ENCODE measurements at regions not wholly inside any gene's neighbourhood (a gene's known extent, or its start where the extent isn't known, plus 50 kb on each side); places are given as distances from the start of the nearest gene placed in this dataset.
"Not testable (repeated sequence)": the region's sequence is repeated elsewhere in the genome, so short reads cannot be mapped to it uniquely, and the experiment has no call there.

DNA sequence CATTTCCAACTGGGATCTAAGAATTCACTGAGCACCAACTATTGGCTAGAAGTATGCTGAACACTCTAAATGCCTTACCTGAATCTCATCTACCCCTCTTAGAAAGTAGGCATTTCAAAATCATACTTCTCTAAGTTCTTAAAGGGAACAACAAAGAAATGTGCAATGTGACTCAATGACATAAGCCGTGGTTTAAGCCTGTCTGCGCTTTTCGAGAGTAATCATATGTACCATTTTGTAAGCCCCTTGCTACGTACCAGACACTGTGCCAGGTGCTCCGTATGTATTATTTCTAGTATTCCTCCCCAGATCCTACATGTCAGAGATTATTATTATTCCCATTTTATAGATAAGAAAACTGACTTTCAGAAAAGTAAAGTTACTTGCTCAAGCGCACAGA is 454.2 kb downstream of the SETD4 start:
- no peak for DNase-seq (ENCODE audit: low read depth in 2 of 2)

DNA sequence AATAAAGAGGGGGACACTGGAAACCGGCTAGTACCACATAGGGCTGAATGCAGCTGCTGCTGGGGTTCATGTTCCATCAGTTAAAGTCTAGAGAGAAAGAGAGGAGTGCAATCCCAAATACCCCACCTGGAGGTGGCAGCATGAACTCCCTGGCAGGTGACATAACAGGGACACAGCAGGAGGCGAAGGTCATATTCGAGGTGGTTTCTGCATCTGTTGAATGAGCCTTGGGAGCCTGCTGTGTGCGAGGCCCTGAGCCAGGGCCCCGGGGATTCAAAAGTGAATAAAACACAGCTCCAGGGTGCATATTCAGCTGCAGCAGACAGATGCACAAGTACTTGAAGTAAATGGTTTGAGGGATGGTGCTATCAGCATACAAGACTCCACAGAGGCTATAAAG is 456.8 kb downstream of the SETD4 start:
- no peak for DNase-seq (ENCODE audit: low read depth in 2 of 2)

DNA sequence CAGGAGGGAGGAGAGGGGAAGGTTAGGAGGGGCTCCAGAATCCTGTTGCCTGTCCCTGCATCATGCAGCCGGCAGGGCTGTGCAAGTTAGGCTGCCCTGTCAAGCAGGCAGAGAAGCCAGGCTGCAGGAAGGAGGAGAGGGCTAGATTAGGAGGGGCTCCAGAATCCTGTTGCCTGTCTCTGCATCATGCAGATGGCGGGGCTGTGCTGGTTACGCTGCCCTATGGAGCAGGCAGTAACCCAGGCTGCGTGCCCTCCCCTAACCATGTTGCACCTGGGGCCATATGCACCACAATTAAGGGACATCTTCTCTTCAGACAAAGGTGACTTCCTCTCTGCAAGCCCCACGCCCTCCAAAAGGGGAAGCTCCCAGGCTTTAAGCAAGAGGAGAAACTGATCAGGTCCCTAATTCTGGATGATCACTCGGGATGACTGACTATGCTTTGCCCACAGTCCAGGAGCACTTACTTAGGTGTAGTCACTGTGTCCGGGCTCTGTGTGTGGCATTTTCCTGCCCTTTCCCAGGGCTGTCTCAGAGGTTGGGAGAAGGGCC is 457.4 kb downstream of the SETD4 start:
- DNase-seq (ENCODE audit: low read depth in 2 of 2), result no peak

DNA sequence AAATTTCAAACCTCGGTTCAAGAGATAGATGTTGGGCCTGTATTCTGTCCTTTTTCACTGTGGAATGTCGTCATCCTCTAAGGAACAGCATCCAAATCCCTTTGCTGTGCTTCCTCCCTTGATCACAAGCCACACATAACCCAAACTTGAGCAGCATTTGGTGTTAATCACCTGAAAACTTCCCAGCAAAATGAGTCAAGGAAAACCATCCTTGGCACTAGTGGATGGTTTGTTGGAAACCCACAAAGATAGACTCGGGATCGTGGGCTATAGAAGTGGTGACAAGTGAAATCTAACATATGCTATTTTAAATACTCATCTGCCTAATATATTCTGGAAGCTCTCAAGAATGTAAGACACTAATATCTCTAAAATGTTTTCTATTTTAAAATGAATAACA is 459.1 kb downstream of the SETD4 start:
- no peak for DNase-seq (ENCODE audit: low read depth in 2 of 2)

DNA sequence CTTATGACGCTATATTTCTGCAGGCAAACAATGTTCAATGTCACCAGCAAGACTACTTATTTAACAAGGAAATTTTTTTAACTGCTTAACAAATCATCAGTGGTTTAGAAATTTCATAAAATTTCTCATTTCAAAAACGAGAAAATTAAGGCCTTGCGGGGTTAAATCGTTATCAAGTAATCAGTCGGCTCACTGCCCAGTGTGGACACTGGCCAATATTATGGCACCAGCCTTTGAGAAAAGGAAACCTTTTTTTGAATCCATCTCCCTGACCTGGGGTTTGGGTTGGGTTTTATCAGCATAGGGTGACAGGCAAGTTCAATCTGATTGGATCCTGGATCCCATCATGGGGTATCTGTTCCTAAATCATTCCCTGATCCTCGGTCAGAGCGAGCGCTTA is 461.2 kb downstream of the SETD4 start:
- DNase-seq (ENCODE audit: low read depth in 2 of 2), result no peak

DNA sequence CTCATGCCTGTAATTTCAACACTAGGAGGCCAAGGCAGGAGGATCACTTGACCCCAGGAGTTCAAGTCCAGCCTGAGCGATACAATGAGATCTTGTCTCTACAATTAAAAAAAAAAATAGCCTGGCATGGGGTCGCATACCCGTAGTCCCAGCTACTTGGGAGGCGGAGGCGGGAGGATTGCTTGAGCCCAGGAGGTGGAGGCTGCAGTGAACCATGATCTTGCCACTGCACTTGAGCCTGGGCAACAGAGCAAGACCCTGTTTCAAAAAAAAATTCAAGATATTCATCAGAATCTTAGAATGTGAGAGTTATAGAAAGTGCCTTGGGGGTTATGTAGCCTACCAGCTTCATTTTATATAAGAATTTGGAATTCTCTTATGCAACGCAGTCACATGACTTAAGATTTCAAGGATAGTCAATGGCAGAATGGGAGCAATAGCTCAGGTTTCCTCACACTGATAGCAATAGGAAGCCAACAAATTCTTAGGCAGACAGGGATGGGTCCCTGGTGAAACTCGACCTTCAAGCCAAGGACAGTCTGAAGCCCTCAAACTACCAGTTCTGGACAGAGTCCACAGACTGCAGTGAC is 462.5 kb downstream of the SETD4 start:
- DNase-seq (ENCODE audit: low read depth in 2 of 2), result no peak

DNA sequence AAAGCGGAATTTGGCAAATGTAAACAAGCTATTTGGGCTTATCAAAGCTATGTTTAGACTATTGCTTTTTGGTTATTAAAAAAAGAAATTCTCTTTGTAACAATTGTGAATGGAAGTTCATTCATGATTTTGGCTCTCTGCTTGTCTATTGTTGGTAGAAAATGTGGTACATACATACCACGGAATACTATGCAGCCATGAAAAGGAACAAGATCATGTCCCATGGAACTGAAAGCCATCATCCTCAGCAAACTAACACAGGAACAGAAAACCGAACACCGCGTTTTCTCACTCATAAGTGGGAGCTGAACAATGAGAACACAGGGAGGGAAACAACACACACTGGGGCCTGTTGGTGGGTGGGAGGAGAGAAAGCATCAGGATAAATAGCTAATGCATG is 465.4 kb downstream of the SETD4 start:
- no peak for DNase-seq (ENCODE audit: low read depth in 2 of 2)

DNA sequence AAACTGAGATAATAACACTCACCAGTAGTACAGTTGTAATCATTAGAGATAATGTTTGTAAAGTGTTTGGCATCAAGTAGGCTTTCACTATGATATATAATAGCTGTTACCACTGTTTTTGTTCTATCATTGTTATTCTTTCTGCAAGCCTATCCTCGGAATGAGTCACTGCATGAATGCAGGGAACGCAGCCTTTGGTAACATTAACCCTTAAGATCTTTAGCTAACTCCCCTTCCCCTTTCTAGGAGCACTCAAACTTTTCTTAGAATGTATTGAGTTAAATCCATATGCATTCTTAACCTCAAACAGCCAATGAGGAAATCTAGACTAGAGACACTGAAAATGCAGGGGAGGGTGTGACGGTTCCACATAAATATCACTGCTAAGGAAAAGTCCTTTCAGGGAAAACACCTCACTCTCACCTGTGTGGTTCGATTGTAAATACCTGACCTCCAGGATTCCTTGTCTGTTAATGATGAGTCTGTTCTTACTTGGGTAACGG is 467.3 kb downstream of the SETD4 start:
- DNase-seq (ENCODE audit: low read depth in 2 of 2), result peak in 1 of 2 experiments; percentile 35

DNA sequence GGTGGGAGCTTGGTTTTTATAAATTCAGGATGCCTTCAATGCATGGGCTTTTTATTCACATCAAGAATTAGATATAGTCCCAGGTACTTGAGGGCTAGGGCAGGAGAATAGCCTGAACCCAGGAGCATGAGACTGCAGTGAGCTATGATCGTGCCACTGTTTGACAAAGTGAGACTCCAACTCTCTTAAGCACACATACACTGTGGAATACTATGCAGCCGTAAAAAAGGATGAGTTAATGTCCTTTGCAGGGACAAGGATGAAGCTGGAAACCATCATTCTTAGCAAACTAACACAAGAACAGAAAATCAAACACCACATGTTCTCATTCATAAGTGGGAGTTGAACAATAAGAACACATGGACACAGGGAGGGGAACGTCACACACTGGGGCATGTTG is 470.0 kb downstream of the SETD4 start:
- DNase-seq (ENCODE audit: low read depth in 2 of 2), result not testable (repeated sequence)

DNA sequence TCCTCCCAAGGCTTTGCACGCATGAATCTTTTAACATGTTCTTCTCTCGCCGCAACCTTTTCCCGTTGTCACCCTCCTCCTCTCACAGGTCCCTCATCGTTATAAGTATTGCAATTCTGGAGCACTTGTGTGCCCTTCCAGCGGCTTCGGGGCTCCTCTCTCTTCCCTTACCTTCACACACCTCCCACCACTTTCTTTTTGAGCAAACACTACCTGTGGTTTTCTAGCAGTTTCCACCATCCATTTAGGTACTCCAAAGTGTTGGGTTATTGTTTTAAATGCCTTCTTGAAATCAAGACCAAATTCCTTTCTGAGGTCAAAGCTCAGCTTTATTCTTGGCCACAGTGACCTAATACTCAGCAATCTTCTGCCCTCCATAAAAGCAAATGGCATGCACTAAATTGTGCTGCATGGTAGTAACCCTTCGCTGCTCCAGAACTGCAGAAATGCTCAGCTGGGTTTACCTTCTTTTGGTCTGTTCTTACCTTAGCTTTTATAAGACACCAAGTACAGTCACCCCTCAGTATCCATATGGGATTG is 472.4 kb downstream of the SETD4 start:
- DNase-seq (ENCODE audit: low read depth in 2 of 2), result no peak

DNA sequence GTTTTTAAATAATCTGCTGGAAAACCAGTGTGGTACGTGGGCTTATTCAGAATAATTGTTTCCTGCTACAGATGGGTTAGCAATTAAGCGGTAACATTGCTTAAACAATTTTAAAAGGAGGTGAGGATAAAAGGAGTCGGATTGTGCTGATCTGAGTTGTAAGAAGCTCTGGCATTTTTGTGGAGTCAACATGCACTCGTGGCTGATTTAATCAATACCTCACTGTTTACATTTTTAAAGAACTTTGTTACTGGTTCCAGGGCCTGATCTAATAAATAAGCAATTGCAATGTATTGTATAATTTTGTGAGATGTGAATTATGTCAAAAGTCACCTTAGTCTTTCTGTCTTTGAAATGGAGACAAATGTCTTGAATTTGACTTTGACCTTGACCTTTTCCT is 474.0 kb downstream of the SETD4 start:
- no peak for DNase-seq (ENCODE audit: low read depth in 2 of 2)

DNA sequence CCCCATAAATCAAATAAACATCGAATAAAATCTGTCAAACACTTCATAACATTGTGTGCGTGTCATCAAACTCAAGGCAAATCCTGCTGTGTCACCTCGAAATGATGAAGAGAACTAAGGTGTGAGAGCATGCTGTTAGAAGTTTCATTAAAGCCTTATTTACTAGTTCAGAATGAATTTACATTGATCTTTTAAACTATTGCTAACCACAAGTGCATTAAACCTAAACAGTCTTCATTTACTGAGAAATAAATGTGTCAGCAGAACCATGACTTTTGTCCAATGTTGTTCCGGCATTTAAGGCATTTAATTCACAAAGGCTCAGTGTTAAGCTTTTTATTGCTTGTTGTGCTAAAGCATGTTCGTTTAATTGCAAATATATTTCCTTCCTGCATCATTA is 474.4 kb downstream of the SETD4 start:
- DNase-seq (ENCODE audit: low read depth in 2 of 2), result no peak

DNA sequence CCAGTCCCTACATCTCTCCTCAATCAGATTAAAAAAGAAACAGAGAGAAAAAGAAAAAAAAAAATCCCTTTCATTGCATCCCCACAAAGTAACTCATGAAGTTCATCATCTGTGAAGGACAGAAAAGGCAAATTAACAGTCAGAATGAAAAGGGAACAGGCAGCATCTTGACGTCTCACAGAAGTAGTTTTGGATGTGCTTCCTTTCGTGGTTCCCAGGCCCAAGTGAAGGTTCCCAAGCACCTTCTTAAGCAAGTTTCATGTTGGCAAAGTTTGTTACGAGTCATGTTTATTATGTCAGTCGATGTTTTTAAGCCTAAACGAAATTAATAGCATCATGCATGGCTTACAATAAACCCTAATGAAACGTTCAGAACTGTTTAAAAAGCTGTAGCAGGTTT is 475.2 kb downstream of the SETD4 start:
- DNase-seq (ENCODE audit: low read depth in 2 of 2), result no peak

DNA sequence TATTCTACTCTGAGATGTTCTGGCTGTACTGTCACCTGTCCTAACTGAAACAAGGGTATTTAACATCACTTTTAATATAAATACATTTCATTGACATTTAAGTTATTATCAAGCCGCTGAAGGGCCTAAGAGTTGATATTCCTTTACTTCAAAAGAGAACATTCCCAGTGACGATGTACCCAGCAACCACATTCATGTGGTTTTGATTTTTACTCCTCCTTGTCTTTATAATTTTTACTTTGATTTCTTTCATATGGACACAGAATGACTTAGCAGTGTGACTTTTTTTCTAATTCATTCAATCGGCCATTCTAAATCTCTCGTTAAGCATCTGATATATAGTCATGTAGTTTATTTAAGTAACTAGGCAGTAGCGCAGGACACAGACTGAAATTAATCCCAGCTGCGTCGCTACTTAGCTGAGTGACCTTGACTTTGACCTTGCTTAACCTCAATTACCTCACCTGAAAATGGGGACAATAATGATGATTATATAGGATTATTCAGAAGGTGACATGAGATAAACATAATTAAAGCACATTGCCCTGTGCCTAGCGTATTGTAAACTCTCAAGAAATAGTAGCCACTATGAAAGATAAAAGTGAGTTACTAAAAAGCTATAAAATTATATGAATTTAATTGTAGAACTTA is 476.6 kb downstream of the SETD4 start:
- DNase-seq (ENCODE audit: low read depth in 2 of 2), result no peak

DNA sequence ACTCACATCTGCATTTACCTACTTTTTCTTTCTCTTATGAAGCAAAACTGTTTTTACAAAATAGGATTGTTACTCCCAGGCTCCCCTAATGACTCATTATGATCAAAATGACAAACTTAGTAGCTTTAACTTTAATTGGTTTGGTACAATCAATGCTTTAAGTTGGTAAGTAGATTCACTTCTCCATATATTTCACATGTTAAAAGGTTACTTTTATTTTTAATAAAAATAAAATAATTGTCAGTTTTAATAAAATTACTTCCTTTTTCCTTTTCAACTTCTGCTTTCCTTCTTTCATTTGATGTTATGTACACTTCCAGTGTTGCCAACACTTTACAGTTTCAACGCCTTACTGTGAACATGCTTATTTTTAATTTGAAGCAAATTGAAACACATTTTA is 477.6 kb downstream of the SETD4 start:
- no peak for DNase-seq (ENCODE audit: low read depth in 2 of 2)

DNA sequence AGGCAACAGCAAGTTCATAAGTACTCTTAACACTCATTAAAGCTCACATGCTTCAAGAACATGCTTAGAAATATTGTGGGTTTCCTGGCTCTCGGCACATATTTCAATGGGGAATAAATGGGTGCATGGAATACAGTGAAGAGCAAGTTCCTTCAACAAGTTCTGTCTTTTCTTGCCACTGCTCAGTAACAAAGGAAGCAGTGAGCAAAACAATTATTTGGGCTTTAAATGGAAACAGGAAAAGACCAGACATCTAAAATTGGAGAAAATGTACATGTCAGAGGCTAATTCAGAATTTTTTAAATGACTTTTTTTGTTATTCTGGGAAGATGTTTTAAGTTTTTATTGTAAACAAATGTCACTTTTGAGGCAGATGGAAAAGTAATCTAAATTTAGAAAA is 478.7 kb downstream of the SETD4 start:
- no peak for DNase-seq (ENCODE audit: low read depth in 2 of 2)

DNA sequence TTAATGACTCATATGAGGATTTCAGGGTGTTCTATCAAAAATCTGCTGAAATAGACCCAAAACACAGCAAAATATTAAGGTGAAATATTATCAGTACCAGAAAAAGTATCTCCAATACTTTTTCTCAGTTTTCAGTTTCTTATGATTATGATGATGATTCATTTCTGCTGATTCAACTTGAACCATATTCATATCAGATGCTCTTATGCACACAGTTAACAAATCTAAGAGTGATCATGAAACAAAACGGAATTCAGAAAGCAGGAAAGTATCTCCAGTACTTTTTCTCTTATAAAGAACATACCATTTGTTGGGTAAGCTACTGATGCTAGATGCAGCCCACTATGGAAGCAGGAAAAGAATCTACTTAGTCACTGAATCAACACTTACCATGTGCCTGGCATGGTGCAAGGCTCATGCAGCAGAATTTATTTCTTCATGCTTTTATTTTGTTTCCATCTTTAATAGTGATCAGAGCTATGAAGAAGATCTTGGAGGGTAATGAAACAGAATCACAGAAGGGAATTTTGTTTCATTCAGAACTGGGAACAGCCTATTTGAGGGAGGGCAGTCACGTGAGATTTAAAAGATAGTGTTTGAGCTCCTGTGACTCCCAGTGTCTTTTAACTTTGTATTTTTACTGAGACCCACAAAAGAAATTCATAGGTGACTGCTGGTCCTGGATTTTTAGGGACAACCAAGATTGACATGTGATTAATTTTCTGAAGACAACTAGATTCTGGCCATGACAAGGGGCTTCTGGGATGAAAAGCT is 480.6 kb downstream of the SETD4 start:
- no peak for DNase-seq (ENCODE audit: low read depth in 2 of 2)

DNA sequence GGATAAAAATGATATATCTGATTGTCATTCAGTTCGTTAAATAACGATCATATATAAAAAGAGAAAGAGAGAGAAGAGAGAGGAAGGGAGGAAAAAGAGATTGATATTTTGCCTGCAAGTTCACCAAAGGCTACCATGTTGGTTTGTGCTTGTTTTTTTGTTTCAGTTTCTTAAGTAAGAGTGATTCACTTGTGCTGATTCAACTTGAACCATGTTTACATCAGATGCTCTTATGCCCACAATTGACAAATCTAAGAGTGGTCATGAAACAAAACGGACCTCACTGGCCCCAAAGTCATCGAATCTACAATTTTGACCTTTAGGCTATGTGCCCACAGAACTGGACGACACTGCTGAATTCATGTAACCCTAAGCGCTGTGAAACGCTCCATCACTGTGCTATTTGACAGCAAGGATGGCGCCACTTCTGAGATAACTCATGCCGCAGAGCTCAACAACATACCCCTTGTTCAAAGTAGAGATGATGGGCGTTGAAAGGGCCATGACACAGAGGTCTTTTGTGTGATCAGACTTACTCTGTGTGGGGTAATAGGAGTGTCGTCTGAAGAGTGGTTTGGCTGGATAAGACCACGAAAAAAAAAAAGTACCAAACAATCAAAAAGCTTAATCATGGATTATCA is 481.4 kb downstream of the SETD4 start:
- DNase-seq (ENCODE audit: low read depth in 2 of 2), result no peak

DNA sequence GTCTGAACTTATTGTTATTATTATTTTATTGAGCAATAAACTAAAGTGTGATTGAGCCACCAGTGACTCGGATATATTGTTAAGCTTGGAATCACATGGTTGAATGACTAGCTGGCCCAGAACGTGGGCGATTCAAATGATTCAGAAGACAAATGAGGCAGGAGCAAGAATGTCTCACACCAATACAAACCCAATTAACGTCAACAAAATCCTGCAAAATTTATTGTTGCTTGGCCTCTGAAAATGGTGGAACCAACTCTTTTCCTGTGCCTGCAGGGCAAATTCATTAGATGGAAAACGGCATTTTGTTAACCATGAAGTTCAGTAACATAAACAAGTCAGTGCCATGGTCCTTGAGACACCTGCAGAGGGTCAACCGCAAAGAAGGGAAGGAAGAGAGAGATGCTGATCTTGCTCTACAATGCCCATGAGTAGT is 482.0 kb downstream of the SETD4 start:
- DNase-seq (ENCODE audit: low read depth in 2 of 2), result peak; percentile 62 to 68

DNA sequence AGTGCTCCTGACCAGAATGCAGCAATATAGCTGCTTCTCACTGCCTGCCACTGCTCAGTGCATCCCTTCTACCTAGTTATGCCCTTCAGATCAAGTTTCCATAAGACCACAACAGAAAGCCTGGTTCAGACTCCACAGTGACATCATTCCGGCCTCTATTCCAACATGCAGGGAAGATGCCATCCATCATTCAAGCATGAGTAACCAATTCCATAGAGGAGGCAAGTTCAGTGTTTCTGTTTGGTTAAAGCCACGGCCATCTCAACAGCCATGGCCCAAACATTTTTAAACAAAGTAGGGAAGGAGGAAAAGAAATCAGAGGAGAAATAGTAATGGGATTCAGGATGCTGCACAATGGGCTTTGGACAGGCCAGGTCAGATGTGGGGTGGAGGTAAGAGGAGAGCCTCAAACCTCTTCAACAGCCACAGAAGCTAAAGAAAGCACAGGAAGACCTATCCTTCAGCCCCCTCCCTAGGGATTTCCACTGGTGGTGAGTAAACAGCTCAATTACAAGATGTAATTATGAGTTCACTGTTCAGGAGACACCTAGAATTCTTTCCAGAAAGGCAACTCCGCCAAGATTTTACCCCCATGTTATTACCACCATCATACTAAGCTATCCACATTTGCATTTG is 484.9 kb downstream of the SETD4 start:
- peak; percentile 54 to 60 for DNase-seq (ENCODE audit: low read depth in 2 of 2)
